ENCODE measurements at regions not wholly inside any gene's neighbourhood (a gene's known extent, or its start where the extent isn't known, plus 50 kb on each side); places are given as distances from the start of the nearest gene placed in this dataset.

DNA sequence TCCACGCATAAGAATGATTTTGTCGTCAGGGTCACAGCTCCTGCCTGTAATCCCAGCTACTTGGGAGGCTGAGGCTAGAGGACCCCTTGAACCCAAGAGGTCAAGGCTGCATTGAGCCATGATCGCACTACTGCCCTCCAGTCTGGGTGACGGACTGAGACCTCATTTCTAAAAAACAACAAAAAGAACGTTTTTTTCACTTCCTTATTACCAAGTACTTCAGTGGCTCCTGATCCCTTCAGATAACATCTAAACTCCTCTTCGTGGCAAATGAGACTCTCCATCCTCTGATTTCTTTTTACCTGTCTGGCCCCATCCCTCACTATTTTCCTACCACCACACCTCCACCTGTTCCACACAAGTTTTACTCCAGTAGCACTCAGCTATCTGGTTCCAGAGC, 105.4 kb upstream of the TLK1 start:
- DNase-seq (ENCODE audit: low read depth): no peak

DNA sequence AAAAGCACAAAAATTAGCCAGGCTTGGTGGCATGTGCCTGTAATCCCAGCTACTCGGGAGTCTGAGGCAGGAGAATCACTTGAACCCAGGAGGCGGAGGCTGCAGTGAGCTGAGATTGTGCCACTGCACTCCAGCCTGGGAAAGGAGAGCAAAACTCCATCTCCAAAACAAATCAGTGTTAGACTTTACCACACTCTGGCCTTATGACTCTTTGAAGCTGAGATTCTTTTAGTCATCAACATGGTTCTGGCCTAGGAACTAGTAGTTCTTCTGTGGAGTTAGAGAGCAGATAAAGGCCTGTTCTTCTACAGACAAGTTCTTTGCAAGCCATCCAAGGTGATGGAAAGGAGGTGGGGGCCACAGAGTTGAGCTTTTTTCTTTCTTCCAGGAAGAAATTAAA, 100.8 kb upstream of the TLK1 start:
- DNase-seq (ENCODE audit: low read depth): peak; percentile 29

GRCh38 chr2:171260471-171261424, 100.1 kb upstream of the TLK1 start:
- DNase-seq (ENCODE audit: low read depth): no peak

- DNase-seq (ENCODE audit: low read depth): no peak
Observed at GRCh38 chr2:171254666-171255065, 94.0 kb upstream of the TLK1 start.

GRCh38 chr2:171253900-171254650, 93.4 kb upstream of the TLK1 start:
- no peak for DNase-seq (ENCODE audit: low read depth)

DNA sequence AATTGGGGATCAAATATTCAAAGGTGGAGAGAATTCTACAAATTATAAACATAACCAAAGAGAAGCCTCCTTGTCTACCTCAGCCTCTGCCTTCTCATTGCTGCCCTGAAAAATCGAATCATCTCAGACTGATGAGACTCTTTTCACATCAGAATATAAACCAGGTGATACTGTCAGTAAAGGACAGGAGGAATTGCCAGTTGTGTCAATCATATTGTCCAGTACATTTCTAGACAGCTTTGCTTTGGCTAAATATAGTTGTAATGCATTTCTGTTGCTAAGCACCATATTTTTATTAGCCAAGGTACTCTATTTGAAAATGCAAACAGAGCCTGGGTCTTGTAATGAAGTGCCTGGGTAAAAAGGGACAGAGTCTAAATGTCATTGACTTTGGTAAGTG, 92.6 kb upstream of the TLK1 start:
- no peak for DNase-seq (ENCODE audit: low read depth)

DNA sequence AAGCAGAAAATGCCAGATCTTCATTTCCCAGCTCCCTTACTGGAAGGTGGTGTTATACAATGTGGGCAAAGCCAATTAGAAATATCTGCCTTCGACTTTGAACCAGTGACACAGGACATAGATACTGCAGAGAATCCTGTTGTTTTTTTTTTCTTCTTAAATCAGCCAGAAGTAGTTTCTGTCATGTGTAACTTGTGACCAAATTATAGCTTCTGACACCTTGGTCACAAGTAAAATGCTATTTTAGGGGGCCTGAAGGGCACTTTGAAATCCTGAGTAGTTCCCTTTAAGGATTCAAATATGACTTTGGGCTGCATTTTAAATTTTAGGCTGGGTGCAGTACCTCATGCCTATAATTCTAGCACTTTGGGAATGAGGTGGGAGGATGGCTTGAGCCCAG, 89.0 kb upstream of the TLK1 start:
- DNase-seq (ENCODE audit: low read depth): no peak

- DNase-seq (ENCODE audit: low read depth): no peak
Observed at GRCh38 chr2:171247741-171248662, 87.3 kb upstream of the TLK1 start.

GRCh38 chr2:171244970-171245782, 84.5 kb upstream of the TLK1 start:
- DNase-seq (ENCODE audit: low read depth): peak; percentile 38

GRCh38 chr2:171244466-171244969, 83.8 kb upstream of the TLK1 start:
- peak; percentile 76 for DNase-seq (ENCODE audit: low read depth)

GRCh38 chr2:171241771-171242170, 81.1 kb upstream of the TLK1 start:
- no peak for DNase-seq (ENCODE audit: low read depth)

DNA sequence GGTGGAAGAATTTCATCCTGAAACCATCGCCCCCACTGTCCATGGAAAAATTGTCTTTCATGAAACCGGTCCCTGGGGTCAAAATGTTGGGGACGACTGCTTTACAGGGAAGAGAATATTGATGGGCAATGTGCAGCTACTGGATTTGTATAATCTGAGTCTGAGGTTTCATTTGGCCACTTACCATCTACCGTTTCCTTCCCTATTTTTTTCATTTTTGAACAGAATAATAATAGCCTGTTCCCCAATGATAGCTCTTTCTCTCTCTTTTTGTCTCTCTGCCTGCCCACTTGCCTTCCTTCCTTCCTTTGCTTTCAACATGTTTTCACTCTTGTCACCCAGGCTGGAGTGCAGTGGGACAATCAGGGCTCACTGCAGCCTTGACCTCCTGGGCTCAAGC, 78.3 kb upstream of the TLK1 start:
- no peak for DNase-seq (ENCODE audit: low read depth)

DNA sequence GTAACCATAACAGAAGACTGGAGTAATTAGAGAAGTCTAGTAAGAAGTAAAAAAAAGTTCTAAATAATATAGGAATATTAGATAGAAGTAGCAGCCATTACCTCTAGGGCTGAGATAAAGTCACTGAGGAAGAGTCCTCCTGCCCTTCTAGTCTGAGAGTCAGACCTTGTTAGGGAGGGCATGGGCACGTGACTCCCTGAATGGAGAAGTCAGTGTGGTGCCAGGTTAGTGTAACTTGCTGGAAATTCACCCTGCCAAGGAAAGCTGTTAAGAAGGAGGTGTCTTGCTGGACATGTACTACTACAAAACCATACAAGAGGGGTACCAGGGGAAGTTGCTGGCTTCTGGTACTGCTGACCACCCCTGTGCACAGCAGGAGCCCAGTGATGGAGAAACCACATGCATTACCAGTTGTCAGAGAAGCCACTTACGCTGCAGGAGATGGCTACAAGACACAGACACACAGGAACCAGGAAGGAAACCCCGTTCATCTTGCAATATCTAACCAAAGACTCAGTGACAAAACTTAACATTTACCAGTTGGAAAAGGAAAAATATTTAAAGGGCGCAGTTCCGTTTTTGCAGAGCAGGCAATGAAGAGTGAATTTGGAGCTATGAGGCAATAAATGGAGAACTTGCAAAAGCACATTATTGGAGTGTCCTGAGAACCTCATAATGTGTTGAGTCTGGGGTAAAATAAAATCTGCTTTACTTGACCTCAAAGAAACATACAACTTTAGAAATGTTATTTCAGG, 77.2 kb upstream of the TLK1 start:
- no peak for DNase-seq (ENCODE audit: low read depth)

DNA sequence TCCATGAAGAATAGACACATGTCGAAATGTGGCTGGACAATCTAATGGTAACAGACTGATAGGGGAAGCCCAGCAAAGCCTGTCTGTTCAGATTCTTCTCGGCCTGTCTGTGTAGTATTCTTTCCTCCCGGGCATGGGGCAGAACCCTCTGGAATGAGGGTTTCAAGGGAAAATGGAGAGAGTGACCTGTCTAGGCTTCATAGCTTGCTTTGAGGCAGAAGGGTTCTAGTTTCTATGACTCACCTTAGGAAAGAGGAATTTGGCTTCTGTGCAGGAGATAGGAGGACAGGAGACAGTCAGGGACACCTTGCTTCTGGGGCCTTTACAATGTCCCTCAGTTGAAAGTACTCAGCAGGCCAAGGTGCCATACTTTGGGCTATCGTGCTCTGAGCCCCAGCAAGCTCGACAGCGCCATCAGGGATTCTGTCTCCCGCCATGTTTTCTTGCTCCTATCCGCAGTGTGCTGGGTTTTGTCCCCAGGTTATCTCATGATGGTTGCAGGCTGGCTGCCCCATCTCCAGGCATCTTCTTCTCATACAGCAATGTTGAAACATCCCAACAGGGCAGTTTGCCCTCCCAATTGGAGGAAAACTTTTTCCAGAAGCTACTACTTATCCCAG, 74.7 kb upstream of the TLK1 start:
- no peak for DNase-seq (ENCODE audit: low read depth)

DNA sequence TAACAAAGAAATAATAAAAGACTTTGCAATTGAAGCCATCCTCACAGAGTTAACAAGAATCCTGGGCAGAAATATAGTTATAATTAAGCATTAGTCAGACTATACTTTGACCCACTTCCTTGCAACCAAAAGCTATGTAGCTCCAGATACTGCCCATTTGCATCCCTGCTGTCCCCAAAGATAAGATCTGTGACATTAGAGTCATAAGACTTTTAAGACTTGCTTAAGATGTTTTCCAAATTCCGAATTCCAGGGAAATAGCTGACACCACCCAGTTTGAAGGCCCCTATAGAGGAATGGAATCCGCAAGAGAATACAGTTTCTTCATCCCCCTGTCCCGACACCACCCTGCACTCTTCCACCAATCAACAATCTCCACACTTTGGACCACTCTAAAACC, 69.5 kb upstream of the TLK1 start:
- DNase-seq (ENCODE audit: low read depth): no peak

DNA sequence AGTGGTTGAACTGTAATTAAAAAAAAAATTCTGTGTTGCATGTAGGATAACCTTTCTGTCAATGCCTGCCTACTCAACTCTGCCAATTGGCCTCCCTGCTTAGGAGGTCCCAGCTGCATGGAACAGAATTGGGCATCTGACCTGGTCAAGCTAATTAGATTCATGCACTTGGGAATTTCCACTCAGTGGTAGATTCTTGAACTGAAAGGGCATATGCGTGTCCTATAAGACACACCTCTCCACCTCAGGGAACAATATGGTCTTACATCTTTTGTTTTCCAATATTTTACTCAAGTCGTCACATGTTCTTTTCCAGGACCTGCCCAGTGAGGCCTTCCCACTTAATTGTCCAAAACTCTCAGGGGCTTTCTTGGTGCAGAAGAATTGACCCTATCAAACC, 68.1 kb upstream of the TLK1 start:
- no peak for DNase-seq (ENCODE audit: low read depth)

GRCh38 chr2:171227066-171227782, 66.5 kb upstream of the TLK1 start:
- no peak for DNase-seq (ENCODE audit: low read depth)

DNA sequence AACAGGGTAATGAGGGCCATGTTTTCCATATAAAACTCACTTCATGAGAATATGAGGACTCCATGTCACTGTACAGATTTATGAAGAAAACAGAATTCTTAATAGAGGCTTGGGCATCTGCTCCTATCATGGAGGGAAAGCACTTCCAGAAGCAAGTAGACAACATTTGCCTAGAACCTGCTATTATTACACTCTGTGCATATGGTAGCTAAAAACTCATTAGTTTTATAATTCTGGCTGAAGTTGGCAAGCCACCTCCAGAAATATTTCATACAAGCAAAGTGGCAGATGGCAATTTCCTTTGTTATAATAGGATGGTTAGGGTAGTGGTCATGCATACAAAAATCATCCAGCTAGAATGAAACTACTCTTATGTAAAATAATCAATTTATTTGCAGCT, 65.8 kb upstream of the TLK1 start:
- DNase-seq (ENCODE audit: low read depth): no peak

DNA sequence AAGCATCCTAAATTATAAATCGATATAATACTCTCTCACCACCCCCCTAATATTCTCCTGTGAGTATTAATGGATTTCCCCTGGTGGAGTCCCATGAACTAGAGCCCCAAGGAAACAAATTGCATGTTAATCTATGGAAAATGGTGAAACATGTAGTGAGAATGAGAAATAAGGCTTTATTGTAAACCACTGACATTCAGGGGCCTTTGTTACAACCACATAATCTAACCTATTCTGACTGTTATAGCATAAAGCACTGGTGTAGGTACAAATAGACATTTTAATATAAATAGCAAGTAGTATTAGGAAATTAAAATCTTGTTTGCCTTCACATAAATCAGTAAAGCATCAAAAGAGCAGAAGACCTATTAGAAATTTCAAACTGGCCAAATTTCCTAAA, 65.3 kb upstream of the TLK1 start:
- DNase-seq (ENCODE audit: low read depth): no peak
